ENCODE measurements at regions not wholly inside any gene's neighbourhood (a gene's known extent, or its start where the extent isn't known, plus 50 kb on each side); places are given as distances from the start of the nearest gene placed in this dataset.
"Not testable (repeated sequence)": the region's sequence is repeated elsewhere in the genome, so short reads cannot be mapped to it uniquely, and the experiment has no call there.

- H3K27me3 ChIP-seq (ENCODE audit: control insufficient read depth, insufficient read depth, low read length): no peaks in the 10 kb centered on the region
- DNase-seq (ENCODE audit: low read depth, low spot score): no peak
- H3K9me3 ChIP-seq (ENCODE audit: control insufficient read depth, insufficient read depth, low read length): no peaks in the 10 kb centered on the region
- no peak overlapping the region for H3K27ac ChIP-seq (ENCODE audit: low read depth, low read length)
- POLR2A ChIA-PET: interaction anchor here (0.7 kb wide), 1 partner anchor 9 kb away, joined by 4 read pairs; no protein-coding TSS in a partner anchor
- no peak for TF ChIP-seq CTCF (IDR thresholded peaks at IDR 0.05; ENCODE audit: low read depth, low read length)
- H3K4me3 ChIP-seq (ENCODE audit: low read depth, low read length): no peak overlapping the region
- CTCF ChIA-PET: no interaction called here
Measured at GRCh38 chr2:190584980-190585661, 50.6 kb upstream of the NEMP2 start.

DNA sequence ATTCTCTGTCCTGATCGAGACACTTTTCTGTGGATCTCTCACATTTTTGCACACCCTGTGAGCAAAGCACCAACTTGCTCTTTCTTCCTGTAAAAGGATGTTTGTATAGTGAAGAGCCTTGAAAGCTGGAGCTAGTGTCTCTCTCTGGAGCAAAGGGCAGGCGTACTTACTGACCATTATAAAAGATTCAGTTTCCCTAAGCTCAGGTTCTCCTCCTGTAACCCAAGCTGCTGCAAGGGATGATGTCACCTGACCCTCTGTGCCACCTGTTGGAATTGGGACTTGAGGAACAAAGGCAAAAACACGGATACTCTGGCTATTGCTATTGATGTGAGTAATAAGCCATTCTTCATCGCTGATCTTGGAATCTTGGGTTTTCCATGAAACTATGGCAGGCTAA lies 52.6 kb upstream of the NEMP2 start:
- H3K9me3 ChIP-seq (ENCODE audit: control insufficient read depth, insufficient read depth, low read length): no peaks in the 10 kb centered on the region
- H3K27ac ChIP-seq (ENCODE audit: low read depth, low read length): no peak overlapping the region
- no peak overlapping the region for H3K4me3 ChIP-seq (ENCODE audit: low read depth, low read length)
- no peaks in the 10 kb centered on the region for H3K27me3 ChIP-seq (ENCODE audit: control insufficient read depth, insufficient read depth, low read length)
- ChIA-PET POLR2A (no interaction called here), CTCF (no interaction called here)
- DNase-seq (ENCODE audit: low read depth, low spot score): no peak
- TF ChIP-seq CTCF (IDR thresholded peaks at IDR 0.05; ENCODE audit: low read depth, low read length): no peak

GRCh38 chr2:190589008-190589407 lies 54.5 kb upstream of the NEMP2 start:
- no peak for DNase-seq (ENCODE audit: low read depth, low spot score)
- Histone ChIP-seq H3K9me3 (ENCODE audit: control insufficient read depth, insufficient read depth, low read length) (no peaks in the 10 kb centered on the region), H3K4me3 (ENCODE audit: low read depth, low read length) (no peak overlapping the region), H3K27ac (ENCODE audit: low read depth, low read length) (no peak overlapping the region), H3K27me3 (ENCODE audit: control insufficient read depth, insufficient read depth, low read length) (no peaks in the 10 kb centered on the region)
- no peak for TF ChIP-seq CTCF (IDR thresholded peaks at IDR 0.05; ENCODE audit: low read depth, low read length)
- ChIA-PET POLR2A (no interaction called here), CTCF (no interaction called here)

- no peaks in the 10 kb centered on the region for H3K9me3 ChIP-seq (ENCODE audit: control insufficient read depth, insufficient read depth, low read length)
- DNase-seq (ENCODE audit: low read depth, low spot score): no peak
- no peak overlapping the region for H3K4me3 ChIP-seq (ENCODE audit: low read depth, low read length)
- no peak overlapping the region for H3K27ac ChIP-seq (ENCODE audit: low read depth, low read length)
- no peak for TF ChIP-seq CTCF (IDR thresholded peaks at IDR 0.05; ENCODE audit: low read depth, low read length)
- no peaks in the 10 kb centered on the region for H3K27me3 ChIP-seq (ENCODE audit: control insufficient read depth, insufficient read depth, low read length)
- CTCF ChIA-PET: no interaction called here
- POLR2A ChIA-PET: interaction anchor here (0.5 kb wide), 1 partner anchor 16 kb away, joined by 3 read pairs; no protein-coding TSS in a partner anchor
Measured at GRCh38 chr2:190591437-190591836, 56.9 kb upstream of the NEMP2 start.

- DNase-seq (ENCODE audit: low read depth, low spot score): no peak
- no peaks in the 10 kb centered on the region for H3K9me3 ChIP-seq (ENCODE audit: control insufficient read depth, insufficient read depth, low read length)
- no peaks in the 10 kb centered on the region for H3K27me3 ChIP-seq (ENCODE audit: control insufficient read depth, insufficient read depth, low read length)
- no peak overlapping the region for H3K4me3 ChIP-seq (ENCODE audit: low read depth, low read length)
- TF ChIP-seq CTCF (IDR thresholded peaks at IDR 0.05; ENCODE audit: low read depth, low read length): no peak
- CTCF ChIA-PET: no interaction called here
- H3K27ac ChIP-seq (ENCODE audit: low read depth, low read length): no peak overlapping the region
- POLR2A ChIA-PET: no interaction called here
Measured at GRCh38 chr2:190592831-190593230, 56.1 kb upstream of the NAB1 start.

GRCh38 chr2:190595879-190596278 lies 53.0 kb upstream of the NAB1 start:
- CTCF ChIA-PET; POLR2A ChIA-PET; H3K4me3 ChIP-seq (ENCODE audit: low read depth, low read length); H3K9me3 ChIP-seq (ENCODE audit: control insufficient read depth, insufficient read depth, low read length); H3K27ac ChIP-seq (ENCODE audit: low read depth, low read length); DNase-seq (ENCODE audit: low read depth, low spot score); H3K27me3 ChIP-seq (ENCODE audit: control insufficient read depth, insufficient read depth, low read length): not testable (repeated sequence)
